HEK293 (cell line): ENCODE measurements at regions not wholly inside any gene's neighbourhood (a gene's known extent, or its start where the extent isn't known, plus 50 kb on each side); places are given as distances from the start of the nearest gene placed in this dataset.

Experiments used
- CTCF ChIA-PET: fragments of 350-600 bp; formaldehyde crosslinking; extraction: SDS; loops from one replicate; lab custom pipeline; 2021; ENCODE audit warnings: antibody characterized with exemption; lab: Yijun Ruan, JAX
- POLR2A ChIA-PET: fragments of 300-600 bp; formaldehyde crosslinking; extraction: SDS; loops from one replicate; lab custom pipeline; 2020; ENCODE audit warnings: antibody characterized with exemption, inconsistent platforms; lab: Yijun Ruan, JAX
- H3K27ac ChIP-seq: fragments of 200-500 bp; sonication (Bioruptor generic); 2 replicates; pipeline ENCODE4 v1.5.1; 2014; ENCODE audit warnings: low read depth, low read length, control low read depth, inconsistent platforms; ENCODE audit errors: extremely low read depth
- H3K36me3 ChIP-seq, 2 experiments: fragments of 200-500 bp in 1 of 2; sonication (Bioruptor generic) in 1 of 2; 1 replicate in 1 of 2; 2 replicates in 1 of 2; pipeline ENCODE4 v1.5.1; 2014 to 2017; ENCODE audit warnings: inconsistent platforms in 2 of 2, low read length in 2 of 2; ENCODE audit not compliant: control insufficient read depth in 2 of 2, insufficient read depth in 1 of 2
- H3K4me1 ChIP-seq: fragments of 200-500 bp; sonication (Bioruptor generic); 2 replicates; pipeline ENCODE4 v1.5.1; 2014; ENCODE audit warnings: mild to moderate bottlenecking, low read length, inconsistent platforms; ENCODE audit not compliant: control insufficient read depth, insufficient read depth
- H3K4me3 ChIP-seq: 2 replicates; pipeline ENCODE4 v1.5.1; 2011; ENCODE audit warnings: low read depth, mild to moderate bottlenecking, control low read depth, low read length, moderate library complexity
- H3K9me3 ChIP-seq: fragments of 200-500 bp; sonication (Bioruptor generic); 2 replicates; pipeline ENCODE4 v1.5.1; 2014; ENCODE audit warnings: low read depth, low read length, inconsistent platforms; ENCODE audit not compliant: control insufficient read depth, insufficient read depth
- ATF2 ChIP-seq: fragments of 450-650 bp; formaldehyde crosslinking; IDR thresholded peaks from 2 replicates; pipeline ENCODE4 v1.5.1; 2016; ENCODE audit warnings: missing biosample characterization, missing genetic modification characterization, low read depth
- FEZF1 ChIP-seq: fragments of 450-650 bp; formaldehyde crosslinking; IDR thresholded peaks from 2 replicates; pipeline ENCODE4 v1.5.1; 2016; ENCODE audit warnings: missing biosample characterization, missing genetic modification characterization
- GLIS1 ChIP-seq: fragments of 450-650 bp; formaldehyde crosslinking; IDR thresholded peaks from 2 replicates; pipeline ENCODE4 v1.5.1; 2016; ENCODE audit warnings: missing biosample characterization, missing genetic modification characterization
- HIC1 ChIP-seq: fragments of 450-650 bp; formaldehyde crosslinking; IDR thresholded peaks from 2 replicates; pipeline ENCODE4 v1.5.1; 2016; ENCODE audit warnings: missing biosample characterization, missing genetic modification characterization
- MEIS1 ChIP-seq: sonication (generic); formaldehyde crosslinking; IDR thresholded peaks from 2 replicates; pipeline ENCODE4 v1.8.1; 2022; ENCODE audit warnings: missing genetic modification reagents, mild to moderate bottlenecking, borderline replicate concordance
- SCRT2 ChIP-seq: fragments of 450-650 bp; formaldehyde crosslinking; IDR thresholded peaks from 2 replicates; pipeline ENCODE4 v1.5.1; 2016; ENCODE audit warnings: missing biosample characterization, missing genetic modification characterization
- SETDB1 ChIP-seq: IDR thresholded peaks from one replicate; pipeline ENCODE4 v1.6.1; 2017; ENCODE audit warnings: mild to moderate bottlenecking, low read length, moderate library complexity, mixed read lengths; ENCODE audit not compliant: insufficient read length
- ZBTB21 ChIP-seq: fragments of 450-650 bp; formaldehyde crosslinking; IDR thresholded peaks from 2 replicates; pipeline ENCODE4 v1.5.1; 2017; ENCODE audit warnings: missing biosample characterization, missing genetic modification characterization
- ZNF155 ChIP-seq: fragments of 450-650 bp; formaldehyde crosslinking; IDR thresholded peaks from 2 replicates; pipeline ENCODE4 v1.5.1; 2016; ENCODE audit warnings: missing biosample characterization, missing genetic modification characterization
- ZNF211 ChIP-seq: fragments of 450-650 bp; formaldehyde crosslinking; IDR thresholded peaks from 2 replicates; pipeline ENCODE4 v1.5.1; 2016; ENCODE audit warnings: low read depth, missing biosample characterization, missing genetic modification characterization
- ZNF248 ChIP-seq: fragments of 450-650 bp; formaldehyde crosslinking; IDR thresholded peaks from 2 replicates; pipeline ENCODE4 v1.5.1; 2017; ENCODE audit warnings: missing biosample characterization, missing genetic modification characterization
- ZNF292 ChIP-seq: fragments of 450-650 bp; formaldehyde crosslinking; IDR thresholded peaks from 2 replicates; pipeline ENCODE4 v1.5.1; 2016; ENCODE audit warnings: low read depth, missing biosample characterization, missing genetic modification characterization, borderline replicate concordance
- ZNF473 ChIP-seq: fragments of 450-650 bp; formaldehyde crosslinking; IDR thresholded peaks from 2 replicates; pipeline ENCODE4 v1.5.1; 2017; ENCODE audit warnings: missing biosample characterization, missing genetic modification characterization
- ZNF654 ChIP-seq: fragments of 450-650 bp; formaldehyde crosslinking; IDR thresholded peaks from 2 replicates; pipeline ENCODE4 v1.5.1; 2016; ENCODE audit warnings: low read depth, missing biosample characterization, missing genetic modification characterization
- ZNF843 ChIP-seq: fragments of 450-650 bp; formaldehyde crosslinking; IDR thresholded peaks from 2 replicates; pipeline ENCODE4 v1.5.1; 2016; ENCODE audit warnings: missing biosample characterization, missing genetic modification characterization

- TF ChIP-seq HIC1 (no peak), ZBTB21 (tag by site-specific recombination) (no peak), MEIS1 (CRISPR knock-in tag) (no peak), SCRT2 (tag by site-specific recombination) (no peak), FEZF1 (no peak), ZNF473 (no peak), ZNF248 (tag by site-specific recombination) (no peak)
Measured at GRCh38 chr6:95128947-95129346, 448.4 kb upstream of the MANEA start (continued).

GRCh38 chr6:95133578-95133977 lies 443.8 kb upstream of the MANEA start:
- ChIA-PET CTCF (interaction anchor here (0.7 to 1.2 kb wide), 2 partner anchors 19 to 956 kb away, joined by 3 read pairs; no protein-coding TSS in a partner anchor), POLR2A (no interaction called here)
- Histone ChIP-seq H3K36me3 (no peaks in the 10 kb centered on the region), H3K9me3 (no peaks in the 10 kb centered on the region), H3K4me3 (no peak overlapping the region), H3K4me1 (no peaks in the 10 kb centered on the region), H3K27ac (no peak overlapping the region)
- TF ChIP-seq ZNF211 (no peak), ZNF843 (tag by site-specific recombination) (no peak), ZNF654 (tag by site-specific recombination) (peak; percentile 53)

GRCh38 chr6:95135182-95135581 lies 442.2 kb upstream of the MANEA start:
- H3K4me1 ChIP-seq = no peaks in the 10 kb centered on the region
- H3K9me3 ChIP-seq = no peaks in the 10 kb centered on the region
- H3K36me3 ChIP-seq = no peaks in the 10 kb centered on the region
- TF ChIP-seq ZNF211 (no peak), ZNF155 (tag by site-specific recombination) (no peak), ZNF654 (tag by site-specific recombination) (no peak)
- no peak overlapping the region for H3K4me3 ChIP-seq
- POLR2A ChIA-PET = no interaction called here
- H3K27ac ChIP-seq = no peak overlapping the region
- CTCF ChIA-PET = interaction anchor here (0.6 to 1.0 kb wide), 2 partner anchors 25 to 145 kb away, joined by 3 to 4 read pairs; no protein-coding TSS in a partner anchor

GRCh38 chr6:95142101-95142500 lies 435.2 kb upstream of the MANEA start:
- ChIA-PET CTCF (interaction anchor here (1.1 kb wide), 1 partner anchor 13 kb away, joined by 3 read pairs; no protein-coding TSS in a partner anchor), POLR2A (no interaction called here)
- no peak for TF ChIP-seq ZNF292
- no peak for TF ChIP-seq SETDB1
- TF ChIP-seq ATF2 (tag by site-specific recombination) = peak; percentile 85
- no peak for TF ChIP-seq GLIS1
- Histone ChIP-seq H3K27ac (no peak overlapping the region), H3K36me3 (no peaks in the 10 kb centered on the region), H3K4me1 (no peaks in the 10 kb centered on the region), H3K9me3 (no peaks in the 10 kb centered on the region), H3K4me3 (no peak overlapping the region)
